ENCODE measurements at regions not wholly inside any gene's neighbourhood (a gene's known extent, or its start where the extent isn't known, plus 50 kb on each side); places are given as distances from the start of the nearest gene placed in this dataset.

DNA sequence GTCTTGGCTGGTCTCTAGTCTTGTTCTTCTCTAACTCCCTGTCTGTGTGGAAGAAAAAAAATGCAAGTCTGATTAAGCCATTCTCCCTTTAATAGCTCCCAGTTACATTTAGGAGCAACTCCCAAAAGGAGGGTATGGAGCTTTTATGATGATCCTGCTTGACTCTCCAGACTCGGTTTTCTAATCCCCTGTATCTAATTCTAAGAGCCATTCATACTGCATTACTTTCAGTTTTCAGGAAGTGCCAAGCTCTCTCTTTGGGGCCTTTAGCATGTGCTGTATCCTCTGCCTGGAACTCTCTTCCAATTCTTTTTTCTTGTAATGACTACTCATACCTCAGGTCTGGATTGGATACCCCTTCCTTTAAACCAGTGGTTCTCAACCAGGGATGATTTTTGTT lies 219.7 kb upstream of the SPRED2 start (continued):
- TF ChIP-seq, protein P1, sequence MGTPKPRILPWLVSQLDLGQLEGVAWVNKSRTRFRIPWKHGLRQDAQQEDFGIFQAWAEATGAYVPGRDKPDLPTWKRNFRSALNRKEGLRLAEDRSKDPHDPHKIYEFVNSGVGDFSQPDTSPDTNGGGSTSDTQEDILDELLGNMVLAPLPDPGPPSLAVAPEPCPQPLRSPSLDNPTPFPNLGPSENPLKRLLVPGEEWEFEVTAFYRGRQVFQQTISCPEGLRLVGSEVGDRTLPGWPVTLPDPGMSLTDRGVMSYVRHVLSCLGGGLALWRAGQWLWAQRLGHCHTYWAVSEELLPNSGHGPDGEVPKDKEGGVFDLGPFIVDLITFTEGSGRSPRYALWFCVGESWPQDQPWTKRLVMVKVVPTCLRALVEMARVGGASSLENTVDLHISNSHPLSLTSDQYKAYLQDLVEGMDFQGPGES (IDR thresholded peaks at IDR 0.05; ENCODE audit: low read depth, low read length) = no peak
- TF ChIP-seq SIN3A (IDR thresholded peaks at IDR 0.05; ENCODE audit: borderline replicate concordance, low read depth, low read length) (no peak), ELF1 (IDR thresholded peaks at IDR 0.05) (no peak), EZH2phosphoT487 (IDR thresholded peaks at IDR 0.05; ENCODE audit: borderline replicate concordance, low read depth) (no peak), FOXJ3 (CRISPR knock-in tag; IDR thresholded peaks at IDR 0.05) (no peak), MXI1 (IDR thresholded peaks at IDR 0.05; ENCODE audit: low read depth, low read length) (no peak)

DNA sequence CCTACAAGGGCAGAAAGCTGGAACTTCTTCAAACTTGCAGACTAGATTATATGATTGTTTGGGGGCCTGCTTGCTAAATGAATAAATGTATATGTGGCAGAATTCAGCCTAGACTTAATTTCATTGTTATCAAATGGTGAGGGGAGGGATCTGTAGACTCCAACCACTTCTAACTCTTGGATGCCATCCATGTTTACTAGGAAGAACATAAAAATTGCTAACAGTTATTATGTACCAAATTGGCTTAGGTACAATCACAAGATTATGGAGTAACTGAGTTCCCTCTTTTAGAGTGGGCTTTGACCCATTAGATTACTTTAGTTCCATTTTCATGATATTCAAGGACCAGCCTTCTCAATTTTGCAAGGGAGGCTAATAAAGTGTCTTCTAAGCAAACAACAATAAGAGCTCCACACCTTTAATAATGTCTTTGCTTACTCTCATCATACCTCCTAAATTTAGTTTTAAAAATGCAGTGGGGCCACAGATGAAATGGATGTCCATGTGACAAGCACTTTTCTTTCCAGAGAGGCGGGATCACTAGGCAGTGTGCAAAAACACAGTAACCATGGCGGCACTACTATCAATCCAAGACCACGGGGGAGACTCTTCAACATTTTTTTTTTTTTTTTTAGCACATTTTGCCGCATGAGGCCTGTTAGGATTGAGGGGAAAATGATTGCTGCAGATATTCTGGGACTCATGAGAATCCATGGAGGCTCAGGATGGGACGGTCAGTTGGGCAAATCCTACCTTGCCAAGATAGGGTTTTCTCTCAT lies 217.6 kb upstream of the SPRED2 start:
- TF ChIP-seq EP300 (IDR thresholded peaks at IDR 0.05; ENCODE audit: borderline replicate concordance in 1 of 2, low read depth in 1 of 2, low read length in 1 of 2) (no peak), GABPA (IDR thresholded peaks at IDR 0.05; ENCODE audit: low read depth) (no peak), JUND (IDR thresholded peaks at IDR 0.05) (no peak), SIN3A (IDR thresholded peaks at IDR 0.05; ENCODE audit: borderline replicate concordance, low read depth, low read length) (no peak), FOXM1 (IDR thresholded peaks at IDR 0.05; ENCODE audit: low read depth) (no peak), TCF12 (IDR thresholded peaks at IDR 0.05) (no peak), RCOR1 (IDR thresholded peaks at IDR 0.05; ENCODE audit: low read length) (no peak), SMC3 (IDR thresholded peaks at IDR 0.05; ENCODE audit: low read depth, low read length) (no peak), MEF2A (IDR thresholded peaks at IDR 0.05; ENCODE audit: borderline replicate concordance, low read depth) (no peak), FOXJ3 (CRISPR knock-in tag; IDR thresholded peaks at IDR 0.05) (no peak), GATA2 (CRISPR knock-in tag; IDR thresholded peaks at IDR 0.05) (no peak)
- TF ChIP-seq, protein P2, sequence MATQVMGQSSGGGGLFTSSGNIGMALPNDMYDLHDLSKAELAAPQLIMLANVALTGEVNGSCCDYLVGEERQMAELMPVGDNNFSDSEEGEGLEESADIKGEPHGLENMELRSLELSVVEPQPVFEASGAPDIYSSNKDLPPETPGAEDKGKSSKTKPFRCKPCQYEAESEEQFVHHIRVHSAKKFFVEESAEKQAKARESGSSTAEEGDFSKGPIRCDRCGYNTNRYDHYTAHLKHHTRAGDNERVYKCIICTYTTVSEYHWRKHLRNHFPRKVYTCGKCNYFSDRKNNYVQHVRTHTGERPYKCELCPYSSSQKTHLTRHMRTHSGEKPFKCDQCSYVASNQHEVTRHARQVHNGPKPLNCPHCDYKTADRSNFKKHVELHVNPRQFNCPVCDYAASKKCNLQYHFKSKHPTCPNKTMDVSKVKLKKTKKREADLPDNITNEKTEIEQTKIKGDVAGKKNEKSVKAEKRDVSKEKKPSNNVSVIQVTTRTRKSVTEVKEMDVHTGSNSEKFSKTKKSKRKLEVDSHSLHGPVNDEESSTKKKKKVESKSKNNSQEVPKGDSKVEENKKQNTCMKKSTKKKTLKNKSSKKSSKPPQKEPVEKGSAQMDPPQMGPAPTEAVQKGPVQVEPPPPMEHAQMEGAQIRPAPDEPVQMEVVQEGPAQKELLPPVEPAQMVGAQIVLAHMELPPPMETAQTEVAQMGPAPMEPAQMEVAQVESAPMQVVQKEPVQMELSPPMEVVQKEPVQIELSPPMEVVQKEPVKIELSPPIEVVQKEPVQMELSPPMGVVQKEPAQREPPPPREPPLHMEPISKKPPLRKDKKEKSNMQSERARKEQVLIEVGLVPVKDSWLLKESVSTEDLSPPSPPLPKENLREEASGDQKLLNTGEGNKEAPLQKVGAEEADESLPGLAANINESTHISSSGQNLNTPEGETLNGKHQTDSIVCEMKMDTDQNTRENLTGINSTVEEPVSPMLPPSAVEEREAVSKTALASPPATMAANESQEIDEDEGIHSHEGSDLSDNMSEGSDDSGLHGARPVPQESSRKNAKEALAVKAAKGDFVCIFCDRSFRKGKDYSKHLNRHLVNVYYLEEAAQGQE (IDR thresholded peaks at IDR 0.05; ENCODE audit: low read depth, low read length) = no peak
- TF ChIP-seq, protein P3, sequence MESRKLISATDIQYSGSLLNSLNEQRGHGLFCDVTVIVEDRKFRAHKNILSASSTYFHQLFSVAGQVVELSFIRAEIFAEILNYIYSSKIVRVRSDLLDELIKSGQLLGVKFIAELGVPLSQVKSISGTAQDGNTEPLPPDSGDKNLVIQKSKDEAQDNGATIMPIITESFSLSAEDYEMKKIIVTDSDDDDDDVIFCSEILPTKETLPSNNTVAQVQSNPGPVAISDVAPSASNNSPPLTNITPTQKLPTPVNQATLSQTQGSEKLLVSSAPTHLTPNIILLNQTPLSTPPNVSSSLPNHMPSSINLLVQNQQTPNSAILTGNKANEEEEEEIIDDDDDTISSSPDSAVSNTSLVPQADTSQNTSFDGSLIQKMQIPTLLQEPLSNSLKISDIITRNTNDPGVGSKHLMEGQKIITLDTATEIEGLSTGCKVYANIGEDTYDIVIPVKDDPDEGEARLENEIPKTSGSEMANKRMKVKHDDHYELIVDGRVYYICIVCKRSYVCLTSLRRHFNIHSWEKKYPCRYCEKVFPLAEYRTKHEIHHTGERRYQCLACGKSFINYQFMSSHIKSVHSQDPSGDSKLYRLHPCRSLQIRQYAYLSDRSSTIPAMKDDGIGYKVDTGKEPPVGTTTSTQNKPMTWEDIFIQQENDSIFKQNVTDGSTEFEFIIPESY (IDR thresholded peaks at IDR 0.05; ENCODE audit: borderline replicate concordance, low read depth) = no peak
- POLR2A ChIA-PET = interaction anchor here (0.5 kb wide), 1 partner anchor 897 kb away, joined by 3 read pairs; no protein-coding TSS in a partner anchor

More for the DNA sequence above, 217.6 kb upstream of the SPRED2 start:
- H2AFZ ChIP-seq (ENCODE audit: low read depth) = no peak overlapping the region
- no peak overlapping the region for H3K4me2 ChIP-seq
- H3K9me3 ChIP-seq = no peaks in the 10 kb centered on the region
- no peaks in the 10 kb centered on the region for H3K9me2 ChIP-seq
- no peaks in the 10 kb centered on the region for H3K79me2 ChIP-seq (ENCODE audit: insufficient read depth)
- no peaks in the 10 kb centered on the region for H3F3A ChIP-seq (replicated peaks; ENCODE audit: insufficient read depth)
- DNase-seq = no peak
- no peak overlapping the region for H3K9ac ChIP-seq
- peaks cover 0 to 8% of the 10 kb centered on the region in 2 experiments; a peak in 1 of 4 replicates for H3K4me1 ChIP-seq (ENCODE audit: control insufficient read depth in 1 of 2, insufficient read depth in 2 of 2, low read depth in 1 of 2, low read length in 1 of 2)
- 56% methylated on average over 5 of the region's 5 CpGs for WGBS (ENCODE audit: low lambda C conversion rate)
- H3K27ac ChIP-seq (ENCODE audit: low read depth in 2 of 2, low read length in 1 of 2) = no peak overlapping the region
- no peak overlapping the region for H3K4me3 ChIP-seq (ENCODE audit: low read depth in 2 of 2, low read length in 1 of 2)
- CTCF ChIA-PET = interaction anchor here (2.0 kb wide), 1 partner anchor 10 kb away, joined by 8 read pairs; no protein-coding TSS in a partner anchor
- H4K20me1 ChIP-seq (ENCODE audit: insufficient read depth) = no peaks in the 10 kb centered on the region
- no peaks in the 10 kb centered on the region for H3K27me3 ChIP-seq (ENCODE audit: insufficient read depth)
- H3K36me3 ChIP-seq (replicated peaks in 1 of 2; ENCODE audit: control insufficient read depth in 1 of 2, insufficient read depth in 2 of 2, low read length in 1 of 2) = peaks cover 0 to 4% of the 10 kb centered on the region in 2 experiments
